ENCODE measurements at regions not wholly inside any gene's neighbourhood (a gene's known extent, or its start where the extent isn't known, plus 50 kb on each side); places are given as distances from the start of the nearest gene placed in this dataset.
A peak's percentile ranks its signal among the peaks of the same experiment; 100 is the strongest.

DNA sequence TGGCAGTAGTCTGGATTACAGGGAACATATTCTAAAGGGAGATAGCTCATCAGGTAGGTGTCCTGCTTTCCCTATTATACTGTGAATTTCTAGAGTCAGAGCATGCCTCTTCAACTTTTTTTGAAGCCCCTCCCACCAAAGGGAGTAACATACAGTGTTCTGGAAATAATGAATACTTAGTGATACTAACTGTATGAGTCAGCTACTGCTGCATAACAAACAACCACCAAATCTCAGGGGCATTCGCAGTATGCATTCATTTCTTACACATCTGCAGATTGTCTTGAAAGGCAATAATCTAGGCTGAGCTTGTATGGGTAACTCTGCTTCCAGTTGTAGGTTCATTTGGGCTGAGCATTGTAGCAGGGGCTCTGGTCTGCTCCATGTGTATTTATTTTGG is 409.7 kb upstream of the SPRED2 start:
- DNase-seq (ENCODE audit: low spot score): no peak

DNA sequence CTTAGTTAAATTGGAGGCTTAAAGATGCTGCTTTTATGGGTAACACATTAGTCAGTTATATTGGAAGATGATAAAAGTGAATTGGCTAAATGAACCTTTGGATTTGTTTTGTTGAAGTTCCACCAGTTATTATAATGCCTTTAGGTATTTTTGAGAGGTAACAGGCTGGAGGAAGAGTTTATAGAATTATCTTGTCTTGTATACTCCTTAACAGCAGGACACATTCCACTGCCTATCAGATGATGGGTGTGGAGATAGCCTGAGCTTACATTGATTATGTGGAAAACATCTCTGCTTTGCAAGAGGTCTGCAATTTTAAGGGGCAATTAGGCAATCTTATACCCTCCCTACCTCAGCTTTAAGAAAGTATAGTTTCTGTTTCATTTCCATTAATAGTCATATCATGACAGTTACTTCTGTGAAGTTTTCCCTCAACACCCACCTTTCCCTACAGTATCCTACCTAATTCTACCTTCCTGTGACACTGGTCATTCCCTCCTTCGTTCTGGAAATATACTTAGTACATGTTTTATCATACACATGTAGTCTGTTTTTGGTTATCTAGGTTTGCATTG is 403.7 kb upstream of the SPRED2 start:
- no peak for DNase-seq (ENCODE audit: low spot score)

DNA sequence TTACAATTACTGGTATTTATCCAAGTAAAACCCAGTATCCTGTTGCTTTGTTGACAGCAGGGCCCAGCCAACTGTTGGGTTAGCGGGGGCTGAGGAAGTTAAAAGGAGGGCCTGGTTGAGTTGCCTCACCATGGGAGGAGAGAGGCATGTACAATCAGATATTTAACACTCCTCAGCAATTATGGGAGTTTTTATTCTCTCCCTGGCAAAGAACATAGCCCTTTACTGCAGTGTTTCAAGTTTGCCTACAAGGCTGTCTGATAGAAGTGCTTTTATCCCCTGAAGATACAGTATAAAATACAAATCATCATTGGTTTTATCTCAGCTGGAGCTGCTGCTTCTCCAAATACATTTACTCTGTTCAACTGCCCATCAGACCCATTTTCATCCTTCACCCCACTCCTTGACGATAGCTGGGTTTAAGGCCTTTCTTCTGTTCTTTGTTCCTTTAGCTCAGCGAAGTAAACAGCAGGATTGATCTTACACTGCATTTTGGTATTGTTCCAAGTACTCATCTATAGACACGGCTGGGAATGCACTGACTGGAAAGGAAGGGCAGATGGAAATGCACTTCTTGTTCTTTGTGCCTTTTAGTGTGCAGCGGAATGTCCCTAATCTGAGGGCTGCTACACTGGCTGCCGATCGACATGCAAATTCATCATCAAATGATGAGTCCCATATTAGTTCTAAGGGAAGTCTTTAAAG is 402.5 kb upstream of the SPRED2 start:
- DNase-seq (ENCODE audit: low spot score): no peak

DNA sequence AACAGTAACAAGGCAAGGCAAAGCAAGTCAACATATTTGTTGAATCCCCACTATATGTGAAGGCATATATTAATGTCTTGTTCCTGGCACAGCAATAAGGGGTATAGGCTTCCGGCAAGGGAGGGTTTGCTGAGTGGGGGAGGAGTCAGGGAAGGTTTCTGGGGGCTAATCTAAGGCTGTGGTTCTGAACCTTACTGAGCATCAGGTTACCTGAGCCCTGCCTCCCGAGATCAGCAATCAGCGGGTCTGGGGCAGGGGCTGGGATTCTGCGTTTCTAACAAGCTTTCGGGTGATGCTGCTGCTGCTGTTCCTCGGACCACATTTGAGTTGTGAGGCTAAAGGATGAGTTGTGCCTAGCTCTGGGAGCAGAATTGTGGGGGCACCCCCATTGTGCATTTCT is 401.7 kb upstream of the SPRED2 start:
- DNase-seq (ENCODE audit: low spot score): no peak

DNA sequence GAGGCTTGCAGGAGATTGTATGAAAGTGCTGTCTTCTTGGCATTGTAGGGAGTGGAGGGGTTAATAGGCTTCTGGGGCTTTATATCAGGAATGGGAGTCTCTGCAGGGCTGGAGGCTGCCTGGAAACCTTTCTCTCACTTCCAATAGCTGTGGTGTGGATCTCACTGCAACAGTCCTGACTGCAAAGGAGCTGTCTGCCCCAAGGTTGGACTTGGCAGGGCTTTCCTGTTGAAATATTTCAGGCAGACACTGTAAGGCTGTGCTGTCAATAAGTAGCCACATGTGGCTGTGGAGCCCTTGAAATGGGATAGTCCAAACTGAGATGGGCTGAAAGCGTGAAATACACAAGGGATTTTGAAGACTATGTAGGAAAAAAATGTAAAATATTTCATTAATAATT is 399.1 kb upstream of the SPRED2 start:
- DNase-seq (ENCODE audit: low spot score): no peak

DNA sequence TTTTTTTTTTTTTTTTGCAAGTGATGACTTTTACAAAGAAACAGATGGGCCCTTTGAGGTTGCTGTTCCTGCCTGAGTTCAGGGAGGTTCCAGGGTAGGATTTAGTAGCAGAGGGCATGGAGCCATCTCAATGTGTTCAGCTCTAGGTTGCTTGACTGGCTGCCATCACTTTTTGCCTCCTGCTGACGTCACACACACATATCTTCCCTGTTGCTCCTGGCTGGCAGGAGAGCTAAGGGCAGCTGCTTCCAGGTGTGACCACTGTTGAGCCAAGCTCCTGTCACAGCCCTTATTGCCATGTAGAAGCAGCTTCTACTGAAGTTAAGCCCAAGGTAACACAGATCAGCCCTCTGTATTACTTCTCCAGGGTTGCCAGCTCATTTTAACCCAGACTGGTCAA is 394.2 kb upstream of the SPRED2 start:
- no peak for DNase-seq (ENCODE audit: low spot score)

DNA sequence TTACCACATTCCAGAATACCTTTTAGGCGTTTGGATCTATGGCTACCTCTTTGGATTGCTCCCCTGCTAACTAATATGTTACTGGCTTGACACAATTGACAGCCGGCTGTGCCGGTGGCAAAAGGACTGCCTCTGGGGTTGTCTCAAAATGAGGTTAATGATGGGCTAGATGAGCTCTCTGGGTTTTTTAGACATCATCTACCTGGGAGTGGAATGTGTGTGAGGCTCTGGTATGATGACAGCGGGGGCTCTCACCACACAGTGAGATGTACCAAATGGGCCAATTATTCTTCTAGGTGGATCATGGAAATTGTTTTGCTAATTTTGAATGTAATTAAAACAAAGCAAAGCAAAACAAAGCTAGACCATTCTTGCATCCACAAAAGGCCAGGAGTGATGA is 391.1 kb upstream of the SPRED2 start:
- DNase-seq (ENCODE audit: low spot score): no peak

DNA sequence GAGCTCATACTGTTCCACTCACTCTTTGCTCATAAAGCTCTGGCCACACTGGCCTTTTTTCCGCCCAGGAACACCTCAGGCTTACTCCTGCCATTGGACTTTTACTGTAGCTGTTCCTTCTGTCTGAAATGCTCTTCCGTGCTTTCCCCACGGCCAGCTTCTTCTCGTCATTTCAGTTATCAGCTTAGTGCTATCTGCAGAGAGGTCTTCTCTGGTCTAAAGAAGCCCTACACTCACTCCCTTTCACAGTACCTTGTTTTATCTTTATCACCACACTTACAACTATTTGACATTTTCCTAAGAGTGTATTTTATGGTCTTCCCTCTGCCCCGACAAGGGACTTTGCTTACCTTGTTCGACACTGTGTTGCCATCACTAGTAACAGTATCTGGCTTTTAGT is 388.1 kb upstream of the SPRED2 start:
- DNase-seq (ENCODE audit: low spot score): no peak

DNA sequence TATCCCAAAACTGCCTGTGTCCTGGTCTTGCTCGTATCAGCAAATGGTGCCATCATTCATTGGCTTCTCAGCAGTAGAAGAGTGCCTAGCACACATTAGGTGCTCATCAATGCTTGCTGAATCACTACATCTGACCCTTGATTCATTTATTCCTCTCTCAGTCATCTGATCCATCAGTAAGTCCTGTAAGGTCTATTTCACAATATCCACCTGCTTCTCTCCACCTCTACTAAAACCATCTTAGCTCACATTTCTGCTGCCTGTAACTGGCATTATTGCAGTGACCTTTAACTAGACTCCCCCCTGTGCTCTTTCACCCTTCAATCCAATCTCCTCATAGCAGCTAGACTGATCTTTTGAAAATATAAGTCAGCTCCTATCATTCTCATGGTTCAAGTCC is 387.6 kb upstream of the SPRED2 start:
- DNase-seq (ENCODE audit: low spot score): no peak

DNA sequence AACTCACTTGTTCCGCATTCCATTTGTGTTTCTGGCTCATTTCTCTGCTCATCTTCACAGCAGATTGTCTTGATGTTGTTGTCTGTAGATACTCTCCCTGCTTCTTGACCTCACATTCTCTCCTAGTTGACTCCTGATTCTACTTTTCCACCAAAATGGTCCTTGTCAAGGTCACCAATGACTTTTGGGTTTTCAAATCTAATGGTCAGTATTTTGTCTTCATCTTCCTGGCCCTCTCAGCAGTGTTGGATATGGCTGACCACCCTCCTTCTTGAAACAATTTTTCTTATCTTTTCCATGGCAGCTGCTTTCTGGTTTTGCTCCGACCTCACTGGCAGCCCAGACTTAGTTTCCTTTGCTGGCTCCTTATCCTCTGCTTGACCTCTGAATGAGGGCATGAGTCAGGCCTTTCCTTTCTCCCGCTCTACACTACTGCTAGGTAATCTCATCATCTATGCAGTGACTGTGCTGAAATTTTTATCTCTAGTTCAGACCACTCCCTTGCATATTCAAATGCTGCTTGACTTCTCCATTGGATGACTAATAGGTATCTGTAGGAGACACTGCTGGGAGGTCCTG is 386.6 kb upstream of the SPRED2 start:
- DNase-seq (ENCODE audit: low spot score): no peak

DNA sequence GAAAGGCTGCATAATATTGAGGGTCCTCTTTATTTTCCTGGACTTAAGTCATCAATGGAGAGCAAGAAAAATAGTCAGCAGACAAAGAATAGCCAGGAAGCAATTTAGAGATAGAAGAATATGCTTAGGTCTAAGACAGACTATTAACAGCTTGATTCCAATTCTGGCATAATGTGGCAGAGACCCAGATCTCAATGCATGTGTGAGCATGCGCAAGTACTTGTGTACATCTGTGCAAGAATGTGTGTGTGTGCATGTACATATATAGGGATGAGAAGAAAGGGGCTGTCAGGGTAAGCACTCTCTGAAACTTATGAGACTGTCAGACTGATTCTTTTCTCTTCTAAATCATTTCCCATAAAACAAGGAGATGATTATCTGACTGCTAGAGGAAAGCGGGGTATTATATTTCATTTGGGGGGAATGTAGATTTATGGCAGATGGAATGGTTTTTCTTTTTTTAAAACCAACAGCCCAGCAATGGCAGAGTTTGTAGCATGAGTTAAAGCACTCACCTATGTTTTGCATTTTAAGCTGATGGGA is 381.3 kb upstream of the SPRED2 start:
- DNase-seq (ENCODE audit: low spot score): no peak

DNA sequence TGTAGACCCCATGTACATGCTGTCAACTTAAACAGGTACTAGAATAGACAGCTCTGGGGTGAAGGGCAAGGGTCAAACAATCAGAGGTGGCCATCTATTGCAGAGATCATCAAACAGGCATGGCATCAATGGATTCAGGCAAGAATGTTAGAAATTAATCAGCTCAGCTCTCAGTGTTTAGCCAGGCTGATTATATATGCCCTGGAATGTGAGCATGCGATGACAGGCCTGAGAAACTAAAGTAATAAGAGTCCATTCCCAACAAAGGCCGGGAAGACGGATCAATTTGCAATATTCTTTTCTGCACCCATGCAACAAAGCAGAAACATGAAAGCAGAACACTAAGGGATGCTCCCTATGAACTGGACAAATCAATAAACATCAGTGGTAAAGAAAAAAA is 380.5 kb upstream of the SPRED2 start:
- DNase-seq (ENCODE audit: low spot score): no peak

DNA sequence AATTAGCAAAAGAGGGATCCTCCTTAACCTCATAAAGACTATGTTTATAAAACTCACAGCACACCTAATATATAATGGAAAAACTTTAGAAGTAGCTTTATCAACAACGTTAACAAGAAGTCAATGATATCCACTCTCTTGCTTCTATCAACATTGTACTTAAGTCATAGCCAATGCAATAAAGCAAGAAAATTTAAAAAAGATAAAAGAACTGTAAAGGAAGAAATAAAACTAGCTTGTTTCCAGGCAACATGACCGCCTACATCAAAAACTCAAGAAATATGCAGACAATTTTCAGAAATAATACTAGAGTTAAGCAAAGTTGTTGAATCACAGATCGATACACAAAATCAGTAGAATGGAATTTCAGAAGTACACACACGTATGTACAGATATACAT is 375.5 kb upstream of the SPRED2 start:
- no peak for DNase-seq (ENCODE audit: low spot score)

DNA sequence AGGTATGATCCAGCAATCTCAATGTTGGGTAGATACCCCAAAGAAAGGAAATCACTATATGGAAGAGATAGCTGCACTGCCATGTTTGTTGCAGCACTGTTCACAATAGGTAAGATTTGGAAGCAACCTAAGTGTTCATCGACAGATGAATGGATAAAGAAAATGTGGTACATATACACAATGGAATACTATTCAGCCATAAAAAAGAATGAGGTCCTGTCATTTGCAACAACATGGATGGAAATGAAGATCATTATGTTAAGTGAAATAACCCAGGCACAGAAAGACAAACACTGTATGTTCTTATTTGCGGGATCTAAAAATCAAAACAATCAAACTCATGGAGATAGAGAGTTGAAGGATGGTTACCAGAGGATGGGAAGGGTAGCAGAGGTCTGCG is 372.4 kb upstream of the SPRED2 start:
- DNase-seq (ENCODE audit: low spot score): no peak

DNA sequence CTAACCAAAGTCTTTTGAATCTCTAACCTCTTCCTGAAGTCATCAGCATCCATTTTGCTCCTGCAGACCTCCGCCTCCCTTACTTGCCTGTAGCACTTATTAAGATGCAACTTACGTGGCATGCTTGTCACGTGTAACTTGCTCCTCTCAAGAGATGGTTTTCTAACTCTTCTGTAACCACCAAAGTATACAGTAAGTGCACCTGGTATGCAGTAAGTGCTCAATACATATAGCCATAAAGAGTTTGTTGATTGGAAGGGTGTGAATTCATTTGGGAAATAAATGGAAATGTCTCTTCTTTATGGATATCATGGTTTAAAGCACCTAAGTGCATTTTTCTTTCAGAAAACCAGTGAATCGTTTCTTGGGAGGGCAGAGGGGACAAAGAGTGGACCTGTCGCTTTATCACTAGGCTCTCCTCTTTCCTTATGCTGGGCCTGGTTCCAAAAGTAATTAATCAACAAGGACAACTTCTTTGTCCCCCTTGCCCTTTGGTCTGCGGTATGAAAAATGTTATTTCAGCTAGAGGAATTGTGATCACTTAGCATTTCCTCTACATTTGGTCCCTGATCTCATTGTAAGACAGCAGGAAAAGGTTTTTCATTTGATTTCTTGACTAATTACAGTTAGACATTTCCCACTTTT is 370.0 kb upstream of the SPRED2 start:
- no peak for DNase-seq (ENCODE audit: low spot score)

DNA sequence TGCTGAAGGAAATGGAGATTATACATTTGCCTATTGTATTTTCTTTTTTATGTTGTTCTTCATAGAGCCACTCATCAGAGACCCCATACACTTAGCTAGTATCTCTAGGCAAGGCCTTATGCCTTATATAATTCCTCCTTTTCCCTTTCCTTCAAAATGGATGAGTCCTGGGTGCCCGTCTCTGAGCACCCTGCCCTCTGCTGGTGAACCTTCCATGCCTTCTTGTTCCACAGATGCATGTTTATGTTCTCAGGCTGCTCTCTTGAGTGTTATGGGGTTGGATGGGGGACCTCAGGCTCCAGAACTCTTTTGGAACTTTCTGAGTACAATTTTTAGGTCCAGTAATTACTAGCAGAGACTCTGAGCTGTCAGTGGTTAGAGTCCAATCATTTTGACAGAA is 368.6 kb upstream of the SPRED2 start:
- DNase-seq (ENCODE audit: low spot score): peak; percentile 8

DNA sequence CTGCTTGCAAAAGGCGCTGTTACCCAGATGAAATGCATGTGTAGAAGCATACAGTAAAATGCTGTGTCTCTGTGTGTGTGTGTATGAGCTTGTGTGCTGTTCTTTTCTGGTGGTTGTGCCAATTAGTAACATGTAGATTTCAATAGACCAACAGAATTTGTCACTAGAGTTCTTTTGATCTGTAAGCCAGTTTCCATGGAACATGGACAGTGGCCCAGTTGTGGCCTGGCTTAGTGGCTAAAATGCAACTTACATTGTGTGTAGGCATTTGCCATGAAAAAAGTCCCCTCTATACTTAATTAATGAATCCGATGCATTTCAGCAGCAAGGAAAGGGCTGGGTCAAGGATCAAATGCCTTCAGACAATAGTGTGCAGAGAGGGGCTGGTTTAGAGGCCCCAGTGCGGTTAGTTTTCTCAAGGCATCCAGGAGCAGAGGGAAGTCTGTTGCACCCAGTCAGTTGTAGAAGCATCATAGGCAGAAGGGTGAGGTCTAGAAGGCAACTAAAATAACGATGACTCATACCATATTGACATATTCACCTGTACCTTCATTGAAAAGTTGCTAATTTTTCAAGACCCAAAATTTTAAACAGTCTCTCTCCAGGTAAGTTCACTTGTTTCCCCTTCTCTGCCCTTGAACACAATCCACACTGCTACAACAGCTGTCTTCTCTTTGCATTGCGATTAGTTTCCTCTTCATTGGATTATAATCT is 366.9 kb upstream of the SPRED2 start:
- no peak for DNase-seq (ENCODE audit: low spot score)

DNA sequence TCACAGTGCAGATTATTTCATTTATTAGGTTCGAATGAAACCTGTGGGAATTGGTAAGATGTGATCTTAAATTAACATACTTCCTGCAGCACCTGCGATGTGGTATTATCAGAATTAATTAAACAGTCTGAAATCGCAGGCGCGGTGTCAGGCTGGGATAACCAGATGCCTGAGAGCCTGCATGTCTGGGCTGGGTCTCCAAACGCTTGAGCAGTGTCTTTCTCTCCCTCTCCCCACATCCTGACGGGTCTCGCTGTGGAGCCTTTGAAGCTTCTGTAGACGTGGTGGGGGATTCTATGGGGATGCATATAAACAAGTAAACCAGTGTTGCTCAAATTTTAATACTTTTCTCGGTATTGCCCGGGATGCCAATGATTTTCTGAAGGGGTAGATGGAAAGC is 366.2 kb upstream of the SPRED2 start:
- DNase-seq (ENCODE audit: low spot score): no peak

DNA sequence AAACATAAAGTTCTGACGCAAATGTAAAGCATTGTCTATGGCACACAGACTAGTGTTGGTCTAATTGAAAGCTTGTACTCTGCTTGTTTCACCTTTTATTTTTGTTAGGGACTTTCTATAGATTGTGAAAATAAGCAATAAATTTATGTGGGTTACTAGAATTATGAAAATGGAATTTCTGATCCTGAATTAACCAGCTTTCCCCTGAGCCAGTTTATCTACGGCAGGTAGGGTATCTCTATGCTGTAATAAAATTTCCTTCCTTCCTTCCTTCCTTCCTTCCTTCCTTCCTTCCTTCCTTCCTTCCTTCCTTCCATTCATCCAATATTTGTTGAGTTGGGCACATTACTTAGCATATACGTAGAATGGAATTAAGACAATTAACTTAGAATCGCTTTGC is 362.6 kb upstream of the SPRED2 start:
- DNase-seq (ENCODE audit: low spot score): no peak

DNA sequence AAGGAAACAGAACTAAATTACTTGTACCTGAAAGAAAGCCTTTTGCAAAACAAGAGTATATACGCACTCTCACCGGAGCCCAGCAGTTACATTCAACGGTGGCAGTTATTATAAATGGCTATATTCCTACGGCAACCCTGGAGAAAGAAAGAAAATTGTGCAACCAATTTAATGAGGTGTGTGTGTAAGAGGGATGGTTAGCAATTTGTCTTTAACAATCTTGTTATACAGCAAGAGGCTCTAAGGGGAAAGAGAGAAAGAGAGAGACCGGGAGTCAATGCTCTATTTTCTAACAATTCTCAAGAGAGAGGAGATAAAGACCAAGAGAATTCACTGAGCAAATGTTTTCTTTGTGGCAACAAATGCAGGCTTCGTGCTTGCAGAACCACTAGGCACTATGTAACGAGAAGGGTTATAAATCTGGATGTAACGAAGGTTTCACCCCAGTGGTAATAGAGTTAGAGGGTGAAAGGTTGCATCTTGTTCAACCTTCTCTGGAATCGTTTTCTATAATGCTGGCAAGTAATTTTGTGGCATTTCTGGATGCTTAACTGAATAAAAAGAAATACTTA is 359.1 kb upstream of the SPRED2 start:
- DNase-seq (ENCODE audit: low spot score): no peak

DNA sequence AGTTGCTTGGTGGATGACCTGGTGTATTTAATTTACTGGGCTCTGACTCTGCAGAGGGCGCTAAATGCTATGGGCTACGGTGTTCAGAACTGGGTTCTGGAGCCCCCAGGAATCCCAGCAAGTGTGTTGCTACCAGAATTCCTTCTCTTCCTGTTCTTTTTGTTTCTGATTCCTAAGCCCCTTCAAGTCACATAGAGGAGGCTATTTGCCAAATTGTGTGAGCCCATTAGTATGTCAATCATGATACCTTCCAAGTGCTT is 358.2 kb upstream of the SPRED2 start:
- DNase-seq (ENCODE audit: low spot score): no peak

DNA sequence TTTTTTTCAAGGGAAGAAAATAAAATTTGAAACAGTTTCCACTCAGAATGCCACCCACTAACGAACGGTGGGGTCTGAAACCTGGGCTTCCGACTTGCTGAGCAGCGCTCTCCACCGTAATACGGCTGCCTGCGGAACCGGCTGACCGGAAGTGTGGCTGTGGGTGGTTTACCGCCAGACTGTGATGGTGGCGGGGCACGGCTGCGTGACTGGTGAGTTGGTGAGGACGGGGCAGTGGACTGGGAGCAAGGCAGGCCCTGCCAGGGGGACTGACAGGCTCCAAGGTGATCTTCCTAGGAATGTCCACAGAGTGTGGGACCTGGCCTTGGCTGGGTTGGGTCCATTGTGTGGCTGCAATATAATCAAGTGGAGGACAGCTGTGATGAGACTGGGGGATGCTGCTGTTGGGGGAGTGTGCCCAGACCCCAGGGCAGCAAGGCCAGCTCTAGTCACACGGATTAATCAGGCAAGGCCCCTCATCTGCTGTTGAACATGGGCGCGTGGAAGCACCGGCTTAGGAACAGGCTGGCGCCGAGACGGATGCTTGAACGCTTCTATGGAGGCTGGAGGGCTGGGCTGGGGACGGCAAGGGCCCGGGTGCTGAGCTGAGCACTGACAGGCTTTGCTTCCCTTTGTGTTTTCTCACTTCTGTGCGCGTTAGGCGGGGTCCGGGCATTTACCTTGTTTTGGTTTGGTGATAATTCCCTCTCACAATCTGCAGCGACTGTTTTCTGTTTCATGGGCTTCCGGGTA is 357.7 kb upstream of the SPRED2 start:
- no peak for DNase-seq (ENCODE audit: low spot score)

All from AG08395 (cell line).